SK-N-MC (cell line): ENCODE measurements at regions not wholly inside any gene's neighbourhood (a gene's known extent, or its start where the extent isn't known, plus 50 kb on each side); places are given as distances from the start of the nearest gene placed in this dataset.
"Not testable (repeated sequence)": the region's sequence is repeated elsewhere in the genome, so short reads cannot be mapped to it uniquely, and the experiment has no call there.

Experiments
- DNase-seq: peaks from one replicate; pipeline ENCODE4 v3.0.0-alpha.2; 2011; ENCODE audit warnings: low read depth, low spot score
- H3K27ac ChIP-seq: fragments of 200-600 bp; sonication (generic); 2 replicates; pipeline ENCODE4 v1.5.1; 2016; ENCODE audit warnings: mixed run types
- H3K36me3 ChIP-seq: fragments of 200-600 bp; sonication (generic); 2 replicates; pipeline ENCODE4 v1.6.1; 2017; ENCODE audit warnings: antibody characterized with exemption, low read length, mixed read lengths; ENCODE audit not compliant: insufficient read depth
- H3K4me3 ChIP-seq: fragments of 200-600 bp; sonication (generic); 2 replicates; pipeline ENCODE4 v1.5.1; 2016
- H3K9ac ChIP-seq: fragments of 200-600 bp; sonication (generic); 2 replicates; pipeline ENCODE4 v1.8.0; 2017; ENCODE audit warnings: mixed run types, mixed read lengths; ENCODE audit not compliant: insufficient read length
- H3K9me3 ChIP-seq: fragments of 200-600 bp; sonication (generic); 2 replicates; pipeline ENCODE4 v1.6.1; 2017; ENCODE audit warnings: low read depth, mild to moderate bottlenecking, antibody characterized with exemption, low read length, moderate library complexity, mixed read lengths
- EZH2 ChIP-seq: fragments of 200-600 bp; sonication (generic); IDR thresholded peaks from one replicate; pipeline ENCODE4 v1.6.1; 2017; ENCODE audit warnings: antibody characterized with exemption
- FOXP2 ChIP-seq: optimal IDR thresholded peaks from 2 replicates; pipeline ENCODE3; 2011; ENCODE audit warnings: mild to moderate bottlenecking, moderate library complexity; ENCODE audit not compliant: insufficient read depth; ENCODE audit errors: extremely low read length, control extremely low read depth
- POLR2AphosphoS5 ChIP-seq: IDR thresholded peaks from 2 replicates; pipeline ENCODE4 v1.6.1; 2012; ENCODE audit warnings: mild to moderate bottlenecking, low read depth, low read length, borderline replicate concordance

GRCh38 chr10:8310930-8311329 lies 256.4 kb downstream of the GATA3 start:
- H3K27ac ChIP-seq: no peak overlapping the region
- no peak for DNase-seq
- H3K36me3 ChIP-seq: no peaks in the 10 kb centered on the region
- no peaks in the 10 kb centered on the region for H3K9me3 ChIP-seq
- H3K9ac ChIP-seq: no peak overlapping the region
- no peak overlapping the region for H3K4me3 ChIP-seq
- TF ChIP-seq FOXP2 (no peak), EZH2 (no peak), POLR2AphosphoS5 (no peak)

- H3K27ac ChIP-seq: no peak overlapping the region
- H3K36me3 ChIP-seq: no peaks in the 10 kb centered on the region
- TF ChIP-seq EZH2 (no peak), POLR2AphosphoS5 (no peak), FOXP2 (no peak)
- no peaks in the 10 kb centered on the region for H3K9me3 ChIP-seq
- no peak for DNase-seq
- H3K4me3 ChIP-seq: no peak overlapping the region
- no peak overlapping the region for H3K9ac ChIP-seq
Observed at GRCh38 chr10:8311526-8312070, 257.1 kb downstream of the GATA3 start.

- no peak overlapping the region for H3K9ac ChIP-seq
- no peak for DNase-seq
- H3K36me3 ChIP-seq: no peaks in the 10 kb centered on the region
- no peaks in the 10 kb centered on the region for H3K9me3 ChIP-seq
- no peak for TF ChIP-seq FOXP2
- no peak for TF ChIP-seq EZH2
- no peak for TF ChIP-seq POLR2AphosphoS5
- no peak overlapping the region for H3K4me3 ChIP-seq
- no peak overlapping the region for H3K27ac ChIP-seq
Observed at GRCh38 chr10:8312079-8312478, 257.6 kb downstream of the GATA3 start.

- DNase-seq: no peak
- TF ChIP-seq FOXP2 (no peak), EZH2 (no peak), POLR2AphosphoS5 (no peak)
Observed at GRCh38 chr10:8312781-8313180, 258.3 kb downstream of the GATA3 start.

GRCh38 chr10:8314486-8314885 lies 260.0 kb downstream of the GATA3 start:
- DNase-seq: no peak
- no peak for TF ChIP-seq EZH2
- no peak for TF ChIP-seq POLR2AphosphoS5
- no peak for TF ChIP-seq FOXP2
- no peaks in the 10 kb centered on the region for H3K9me3 ChIP-seq
- H3K4me3 ChIP-seq: no peak overlapping the region
- H3K9ac ChIP-seq: no peak overlapping the region
- no peak overlapping the region for H3K27ac ChIP-seq
- no peaks in the 10 kb centered on the region for H3K36me3 ChIP-seq

More at GRCh38 chr10:8312781-8313180, 258.3 kb downstream of the GATA3 start:
- Histone ChIP-seq H3K27ac (no peak overlapping the region), H3K4me3 (no peak overlapping the region), H3K9ac (no peak overlapping the region), H3K36me3 (no peaks in the 10 kb centered on the region), H3K9me3 (no peaks in the 10 kb centered on the region)

GRCh38 chr10:8315619-8316021 lies 261.1 kb downstream of the GATA3 start:
- H3K36me3 ChIP-seq: no peaks in the 10 kb centered on the region
- no peak for TF ChIP-seq EZH2
- no peak for TF ChIP-seq POLR2AphosphoS5
- TF ChIP-seq FOXP2: no peak
- no peaks in the 10 kb centered on the region for H3K9me3 ChIP-seq
- no peak overlapping the region for H3K9ac ChIP-seq
- no peak overlapping the region for H3K4me3 ChIP-seq
- no peak overlapping the region for H3K27ac ChIP-seq
- no peak for DNase-seq

GRCh38 chr10:8316284-8316683 lies 261.8 kb downstream of the GATA3 start:
- H3K27ac ChIP-seq: no peak overlapping the region
- no peak for DNase-seq
- H3K4me3 ChIP-seq: no peak overlapping the region

GRCh38 chr10:8318429-8318828 lies 263.9 kb downstream of the GATA3 start:
- not testable (repeated sequence) for H3K9ac ChIP-seq, H3K27ac ChIP-seq, H3K4me3 ChIP-seq, DNase-seq, H3K36me3 ChIP-seq, H3K9me3 ChIP-seq

More at GRCh38 chr10:8316284-8316683, 261.8 kb downstream of the GATA3 start:
- H3K9ac ChIP-seq: no peak overlapping the region
- TF ChIP-seq FOXP2 (no peak), EZH2 (no peak), POLR2AphosphoS5 (no peak)
- H3K9me3 ChIP-seq: no peaks in the 10 kb centered on the region
- no peaks in the 10 kb centered on the region for H3K36me3 ChIP-seq

GRCh38 chr10:8318956-8319355 lies 264.5 kb downstream of the GATA3 start:
- no peak overlapping the region for H3K4me3 ChIP-seq
- no peaks in the 10 kb centered on the region for H3K9me3 ChIP-seq
- H3K9ac ChIP-seq: no peak overlapping the region
- no peaks in the 10 kb centered on the region for H3K36me3 ChIP-seq
- H3K27ac ChIP-seq: no peak overlapping the region
- no peak for DNase-seq
- TF ChIP-seq EZH2 (no peak), FOXP2 (no peak), POLR2AphosphoS5 (no peak)

- no peak for DNase-seq
- no peaks in the 10 kb centered on the region for H3K36me3 ChIP-seq
- H3K27ac ChIP-seq: no peak overlapping the region
- no peaks in the 10 kb centered on the region for H3K9me3 ChIP-seq
- no peak overlapping the region for H3K4me3 ChIP-seq
- no peak overlapping the region for H3K9ac ChIP-seq
- TF ChIP-seq FOXP2 (no peak), EZH2 (no peak), POLR2AphosphoS5 (no peak)
Observed at GRCh38 chr10:8319704-8320103, 265.2 kb downstream of the GATA3 start.
